HFF-Myc (cell line): ENCODE measurements at regions not wholly inside any gene's neighbourhood (a gene's known extent, or its start where the extent isn't known, plus 50 kb on each side); places are given as distances from the start of the nearest gene placed in this dataset.
"Not testable (repeated sequence)": the region's sequence is repeated elsewhere in the genome, so short reads cannot be mapped to it uniquely, and the experiment has no call there.

ENCODE experiments used
- DNase-seq: peaks from one replicate; pipeline ENCODE4 v3.0.0-alpha.2; 2011; ENCODE audit warnings: low read depth; ENCODE audit errors: extremely low read depth
- H3K4me3 ChIP-seq: replicated peaks from 2 replicates; pipeline ENCODE4 v1.5.1; 2011; ENCODE audit warnings: low read depth, mild to moderate bottlenecking, control low read depth, low read length
- TF ChIP-seq, protein P1 (sequence below): IDR thresholded peaks from 2 replicates; pipeline ENCODE4 v1.5.1; 2012; ENCODE audit warnings: mild to moderate bottlenecking, low read depth, low read length, control low read depth; ENCODE audit errors: missing control alignments

GRCh38 chr6:44002067-44002592 lies 125.1 kb downstream of the MRPL14 start:
- peak overlapping the region; percentile 21; the same call in 1 of the 2 replicates for H3K4me3 ChIP-seq
- DNase-seq, result no peak
- TF ChIP-seq, protein P1, sequence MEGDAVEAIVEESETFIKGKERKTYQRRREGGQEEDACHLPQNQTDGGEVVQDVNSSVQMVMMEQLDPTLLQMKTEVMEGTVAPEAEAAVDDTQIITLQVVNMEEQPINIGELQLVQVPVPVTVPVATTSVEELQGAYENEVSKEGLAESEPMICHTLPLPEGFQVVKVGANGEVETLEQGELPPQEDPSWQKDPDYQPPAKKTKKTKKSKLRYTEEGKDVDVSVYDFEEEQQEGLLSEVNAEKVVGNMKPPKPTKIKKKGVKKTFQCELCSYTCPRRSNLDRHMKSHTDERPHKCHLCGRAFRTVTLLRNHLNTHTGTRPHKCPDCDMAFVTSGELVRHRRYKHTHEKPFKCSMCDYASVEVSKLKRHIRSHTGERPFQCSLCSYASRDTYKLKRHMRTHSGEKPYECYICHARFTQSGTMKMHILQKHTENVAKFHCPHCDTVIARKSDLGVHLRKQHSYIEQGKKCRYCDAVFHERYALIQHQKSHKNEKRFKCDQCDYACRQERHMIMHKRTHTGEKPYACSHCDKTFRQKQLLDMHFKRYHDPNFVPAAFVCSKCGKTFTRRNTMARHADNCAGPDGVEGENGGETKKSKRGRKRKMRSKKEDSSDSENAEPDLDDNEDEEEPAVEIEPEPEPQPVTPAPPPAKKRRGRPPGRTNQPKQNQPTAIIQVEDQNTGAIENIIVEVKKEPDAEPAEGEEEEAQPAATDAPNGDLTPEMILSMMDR, result no peak

DNA sequence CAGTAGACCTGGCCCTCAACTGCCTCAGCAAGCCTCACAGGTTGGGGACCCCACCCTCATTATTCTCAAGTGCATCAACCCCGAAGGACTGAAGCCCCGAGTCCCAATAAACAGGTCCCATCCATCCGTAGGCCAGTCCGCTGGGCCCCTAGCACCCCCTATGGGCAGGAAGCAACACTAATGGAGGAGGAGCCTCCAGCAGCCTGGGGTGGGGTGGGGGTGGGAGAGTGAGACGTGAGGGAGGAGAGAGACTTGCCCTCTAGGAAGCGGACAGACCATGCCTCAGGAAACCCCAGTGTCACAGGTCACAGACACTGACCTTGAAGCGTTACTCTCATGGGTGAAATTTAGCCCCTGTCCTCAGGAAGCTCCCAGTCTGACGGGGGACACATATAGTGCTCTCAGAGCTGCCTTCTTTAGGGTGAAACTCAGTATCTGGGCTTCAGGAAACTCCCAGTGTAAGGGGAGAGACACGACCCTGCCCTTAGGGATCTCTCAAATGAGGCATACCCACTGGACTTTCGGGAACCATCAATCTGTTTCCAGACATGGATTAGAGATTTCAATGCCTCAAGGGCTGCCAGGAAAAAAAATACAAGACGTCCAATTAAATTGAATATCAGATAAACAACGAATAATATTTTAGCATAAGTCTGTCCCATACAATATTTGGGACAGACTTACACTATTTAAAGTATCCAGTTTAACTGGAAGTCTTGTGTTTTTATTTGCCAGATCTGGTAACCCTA lies 125.8 kb downstream of the MRPL14 start:
- DNase-seq, result no peak
- TF ChIP-seq, protein P1, result peak; percentile 37
- no peak overlapping the region for H3K4me3 ChIP-seq

DNA sequence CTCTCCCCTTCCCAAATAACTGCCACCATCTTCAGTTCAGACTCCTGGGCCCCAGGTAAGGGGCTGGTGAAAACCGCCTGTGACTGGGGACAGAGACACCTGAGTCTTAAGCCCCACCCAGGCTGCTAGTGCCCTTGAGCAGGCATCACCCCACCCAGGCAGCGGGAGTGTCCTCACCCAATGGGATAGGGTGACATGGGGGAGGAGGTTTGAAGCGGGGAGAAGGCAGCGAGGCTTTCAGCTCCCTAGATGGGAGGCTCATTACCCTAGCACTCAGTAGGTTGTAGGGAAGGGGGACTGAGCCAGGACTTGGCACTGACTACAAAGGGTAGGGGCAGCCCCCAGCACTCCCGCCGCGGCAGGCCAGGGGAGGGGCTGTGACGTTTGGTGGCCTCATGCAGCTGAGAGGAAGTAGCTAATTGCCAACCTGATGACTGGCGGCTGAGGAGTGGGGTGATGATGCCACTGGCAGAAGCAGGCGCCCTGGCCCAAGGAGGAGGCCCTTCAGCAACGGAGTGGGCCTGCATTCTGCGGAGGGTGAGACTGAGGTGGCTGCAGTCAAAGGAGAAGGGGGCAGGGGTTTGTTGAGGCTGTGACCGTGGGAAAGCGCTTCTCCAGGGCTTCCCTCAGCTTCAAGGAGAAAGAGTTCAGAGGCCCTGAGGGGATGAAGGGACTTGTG lies 126.9 kb downstream of the MRPL14 start:
- no peak for DNase-seq
- no peak overlapping the region for H3K4me3 ChIP-seq
- TF ChIP-seq, protein P1, result no peak

- DNase-seq, result no peak
- H3K4me3 ChIP-seq, result no peak overlapping the region
- TF ChIP-seq, protein P1, result no peak
Observed at GRCh38 chr6:43999628-44000027, 127.6 kb downstream of the MRPL14 start.

- not testable (repeated sequence) for DNase-seq, H3K4me3 ChIP-seq
Observed at GRCh38 chr6:43998592-43999243, 128.5 kb downstream of the MRPL14 start.

DNA sequence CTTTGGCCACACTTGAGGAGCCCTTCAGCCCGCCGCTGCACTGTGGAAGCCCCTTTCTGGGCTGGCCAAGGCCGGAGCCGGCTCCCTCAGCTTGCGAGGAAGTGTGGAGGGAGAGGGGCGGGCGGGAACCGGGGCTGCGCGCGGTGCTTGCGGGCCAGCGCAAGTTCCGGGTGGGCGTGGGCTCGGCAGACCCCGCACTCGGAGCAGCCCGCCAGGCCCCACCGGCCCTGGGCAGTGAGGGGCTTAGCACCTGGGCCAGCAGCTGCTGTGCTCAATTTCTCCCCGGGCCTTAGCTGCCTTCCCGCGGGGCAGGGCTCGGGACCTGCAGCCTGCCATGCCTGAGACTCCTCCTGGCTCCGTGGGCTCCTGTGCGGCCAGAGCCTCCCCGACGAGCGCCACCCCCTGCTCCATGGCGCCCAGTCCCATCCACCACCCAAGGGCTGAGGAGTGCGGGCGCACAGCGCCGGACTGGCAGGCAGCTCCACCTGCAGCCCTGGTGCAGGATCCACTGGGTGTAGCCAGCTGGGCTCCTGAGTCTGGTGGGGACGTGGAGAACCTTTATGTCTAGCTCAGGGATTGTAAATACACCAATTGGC lies 129.2 kb downstream of the MRPL14 start:
- H3K4me3 ChIP-seq, DNase-seq: not testable (repeated sequence)

GRCh38 chr6:43997345-43997677 lies 129.9 kb downstream of the MRPL14 start:
- no peak overlapping the region for H3K4me3 ChIP-seq
- TF ChIP-seq, protein P1, result no peak
- DNase-seq, result no peak
